ENCODE measurements at regions not wholly inside any gene's neighbourhood (a gene's known extent, or its start where the extent isn't known, plus 50 kb on each side); places are given as distances from the start of the nearest gene placed in this dataset.

DNA sequence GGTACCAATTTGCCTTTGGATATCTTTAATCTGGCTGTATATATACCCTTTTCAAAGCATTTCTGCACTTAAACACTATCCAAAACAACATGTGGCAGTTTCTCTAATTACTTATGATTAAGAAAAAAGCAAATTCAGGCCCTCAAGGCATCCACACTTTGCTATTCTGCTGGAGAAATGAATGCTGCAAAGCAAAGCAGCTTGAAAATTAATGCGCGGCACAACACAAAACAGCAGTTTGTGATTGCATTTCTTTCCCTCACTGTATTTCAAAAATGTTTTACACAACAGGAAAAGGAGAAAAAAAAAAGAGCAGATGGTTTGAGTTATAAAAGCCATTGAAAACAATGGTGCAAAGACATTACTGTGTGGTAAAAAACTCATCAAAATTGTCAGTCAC, 738.4 kb upstream of the RAG2 start:
- no peak for DNase-seq
- H3K36me3 Mint-ChIP-seq (ENCODE audit: low read depth): no peaks in the 10 kb centered on the region
- no peak overlapping the region for H3K27ac Mint-ChIP-seq
- H3K4me1 Mint-ChIP-seq: no peaks in the 10 kb centered on the region
- TF ChIP-seq, protein P1, sequence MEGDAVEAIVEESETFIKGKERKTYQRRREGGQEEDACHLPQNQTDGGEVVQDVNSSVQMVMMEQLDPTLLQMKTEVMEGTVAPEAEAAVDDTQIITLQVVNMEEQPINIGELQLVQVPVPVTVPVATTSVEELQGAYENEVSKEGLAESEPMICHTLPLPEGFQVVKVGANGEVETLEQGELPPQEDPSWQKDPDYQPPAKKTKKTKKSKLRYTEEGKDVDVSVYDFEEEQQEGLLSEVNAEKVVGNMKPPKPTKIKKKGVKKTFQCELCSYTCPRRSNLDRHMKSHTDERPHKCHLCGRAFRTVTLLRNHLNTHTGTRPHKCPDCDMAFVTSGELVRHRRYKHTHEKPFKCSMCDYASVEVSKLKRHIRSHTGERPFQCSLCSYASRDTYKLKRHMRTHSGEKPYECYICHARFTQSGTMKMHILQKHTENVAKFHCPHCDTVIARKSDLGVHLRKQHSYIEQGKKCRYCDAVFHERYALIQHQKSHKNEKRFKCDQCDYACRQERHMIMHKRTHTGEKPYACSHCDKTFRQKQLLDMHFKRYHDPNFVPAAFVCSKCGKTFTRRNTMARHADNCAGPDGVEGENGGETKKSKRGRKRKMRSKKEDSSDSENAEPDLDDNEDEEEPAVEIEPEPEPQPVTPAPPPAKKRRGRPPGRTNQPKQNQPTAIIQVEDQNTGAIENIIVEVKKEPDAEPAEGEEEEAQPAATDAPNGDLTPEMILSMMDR (IDR thresholded peaks at IDR 0.05): no peak
- no peaks in the 10 kb centered on the region for H3K9me3 Mint-ChIP-seq
- no peaks in the 10 kb centered on the region for H3K27me3 Mint-ChIP-seq (ENCODE audit: low read depth, poor library complexity)
- no peak overlapping the region for H3K4me3 Mint-ChIP-seq

- H3K4me3 Mint-ChIP-seq: no peak overlapping the region
- no peak overlapping the region for H3K27ac Mint-ChIP-seq
- H3K9me3 Mint-ChIP-seq: no peaks in the 10 kb centered on the region
- TF ChIP-seq, protein P1 (IDR thresholded peaks at IDR 0.05): no peak
- no peak for DNase-seq
- H3K27me3 Mint-ChIP-seq (ENCODE audit: low read depth, poor library complexity): peaks cover 3% of the 10 kb centered on the region
- H3K36me3 Mint-ChIP-seq (ENCODE audit: low read depth): no peaks in the 10 kb centered on the region
- H3K4me1 Mint-ChIP-seq: no peaks in the 10 kb centered on the region
These were observed 735.3 kb upstream of the RAG2 start for GRCh38 chr11:37333345-37333744.

DNA sequence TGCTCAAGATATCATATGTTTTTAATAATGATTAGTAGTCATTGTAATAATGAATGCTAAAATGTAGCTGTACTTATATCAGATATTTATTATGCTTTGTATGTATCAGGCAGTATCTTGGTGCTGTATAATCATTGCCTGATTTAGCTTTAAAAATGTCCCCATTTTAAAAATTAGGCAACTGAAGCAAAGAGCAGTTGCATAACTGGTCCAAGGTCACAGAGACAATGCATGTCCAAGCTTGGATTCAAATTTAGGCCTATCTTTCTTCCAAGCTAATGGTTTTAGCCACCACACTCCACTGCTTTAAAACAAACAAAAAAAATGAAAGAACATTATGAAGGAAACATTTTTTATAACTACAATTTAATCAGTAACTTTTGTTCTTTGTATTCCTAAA, 725.8 kb upstream of the RAG2 start:
- H3K36me3 Mint-ChIP-seq (ENCODE audit: low read depth): no peaks in the 10 kb centered on the region
- H3K4me3 Mint-ChIP-seq: no peak overlapping the region
- H3K27ac Mint-ChIP-seq: no peak overlapping the region
- no peaks in the 10 kb centered on the region for H3K27me3 Mint-ChIP-seq (ENCODE audit: low read depth, poor library complexity)
- TF ChIP-seq, protein P1 (IDR thresholded peaks at IDR 0.05): no peak
- no peak for DNase-seq
- no peaks in the 10 kb centered on the region for H3K4me1 Mint-ChIP-seq
- H3K9me3 Mint-ChIP-seq: no peaks in the 10 kb centered on the region

DNA sequence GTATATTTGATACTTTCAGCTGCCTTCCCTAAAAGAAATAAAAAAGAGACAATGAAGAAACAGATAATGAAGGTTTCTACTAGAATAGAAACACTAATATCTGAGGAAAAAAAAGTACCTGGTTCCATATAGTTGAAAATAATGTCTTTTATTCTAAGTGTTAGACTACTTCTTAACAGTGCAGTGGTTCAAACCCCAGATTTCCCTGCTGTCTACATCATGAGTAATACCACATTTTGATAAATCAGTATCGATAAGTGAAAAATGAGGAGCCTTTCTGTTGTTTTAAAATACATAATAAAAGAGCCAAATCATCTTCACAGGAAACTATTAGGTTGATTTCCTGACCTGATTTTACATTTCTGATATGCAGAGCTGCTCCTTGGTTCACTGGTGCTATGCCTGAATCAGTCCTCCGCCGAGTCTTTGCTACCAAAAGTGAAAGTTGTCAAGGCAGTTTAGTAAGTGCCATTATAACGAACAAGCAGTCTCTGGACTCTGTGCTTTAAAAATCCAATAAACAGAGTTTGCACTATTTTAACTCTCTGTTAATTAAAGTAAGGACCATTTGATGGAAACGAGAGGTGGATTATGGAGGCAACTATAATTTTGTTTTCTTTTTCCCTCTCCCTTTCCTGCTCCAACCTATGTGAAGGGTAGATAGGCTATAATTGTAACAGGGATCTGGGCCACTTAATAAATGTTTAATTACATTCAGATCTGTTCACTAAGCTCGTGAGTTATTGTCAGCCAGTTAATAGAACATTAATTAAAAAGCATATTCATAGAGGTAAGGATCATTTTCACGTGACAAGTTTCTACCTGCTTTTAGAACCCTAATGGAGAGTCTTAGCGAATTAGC, 724.5 kb upstream of the RAG2 start:
- no peak overlapping the region for H3K4me3 Mint-ChIP-seq
- H3K27ac Mint-ChIP-seq: no peak overlapping the region
- H3K9me3 Mint-ChIP-seq: no peaks in the 10 kb centered on the region
- TF ChIP-seq, protein P1 (IDR thresholded peaks at IDR 0.05): no peak
- no peaks in the 10 kb centered on the region for H3K27me3 Mint-ChIP-seq (ENCODE audit: low read depth, poor library complexity)
- no peaks in the 10 kb centered on the region for H3K36me3 Mint-ChIP-seq (ENCODE audit: low read depth)
- DNase-seq: no peak
- H3K4me1 Mint-ChIP-seq: no peaks in the 10 kb centered on the region

- H3K9me3 Mint-ChIP-seq: no peaks in the 10 kb centered on the region
- H3K27me3 Mint-ChIP-seq (ENCODE audit: low read depth, poor library complexity): no peaks in the 10 kb centered on the region
- no peak overlapping the region for H3K4me3 Mint-ChIP-seq
- H3K4me1 Mint-ChIP-seq: no peaks in the 10 kb centered on the region
- TF ChIP-seq, protein P1 (IDR thresholded peaks at IDR 0.05): no peak
- H3K36me3 Mint-ChIP-seq (ENCODE audit: low read depth): no peaks in the 10 kb centered on the region
- H3K27ac Mint-ChIP-seq: no peak overlapping the region
- no peak for DNase-seq
These were observed 722.9 kb upstream of the RAG2 start for GRCh38 chr11:37320921-37321320.

DNA sequence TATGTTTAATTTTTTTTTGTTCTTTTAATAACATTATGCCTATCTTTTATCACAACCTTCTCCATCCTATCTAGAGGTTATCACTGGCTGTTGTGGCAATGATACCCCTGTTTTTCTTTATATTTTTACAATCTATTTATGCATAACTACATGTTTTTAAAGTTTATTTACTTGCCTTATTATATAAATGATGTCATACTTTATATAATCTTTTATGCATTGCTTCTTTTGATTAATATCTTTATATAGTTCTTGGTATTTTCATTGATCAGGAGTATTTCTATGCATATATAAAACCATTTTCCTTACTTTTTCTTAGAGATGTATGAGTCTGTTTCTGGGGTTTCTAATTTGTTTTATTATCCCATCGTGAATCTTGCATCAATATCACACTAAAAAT, 719.8 kb upstream of the RAG2 start:
- Mint-ChIP-seq H3K9me3 (no peaks in the 10 kb centered on the region), H3K36me3 (ENCODE audit: low read depth) (no peaks in the 10 kb centered on the region), H3K27me3 (ENCODE audit: low read depth, poor library complexity) (no peaks in the 10 kb centered on the region), H3K4me1 (no peaks in the 10 kb centered on the region), H3K27ac (no peak overlapping the region), H3K4me3 (no peak overlapping the region)
- TF ChIP-seq, protein P1 (IDR thresholded peaks at IDR 0.05): no peak
- no peak for DNase-seq
